H9 (cell line): ENCODE measurements at regions not wholly inside any gene's neighbourhood (a gene's known extent, or its start where the extent isn't known, plus 50 kb on each side); places are given as distances from the start of the nearest gene placed in this dataset.

Source experiments
- DNase-seq: peaks from one replicate; pipeline ENCODE4 v3.0.0-alpha.2; 2017
- H2AFZ ChIP-seq: one replicate; pipeline ENCODE4 v1.6.1; 2013; ENCODE audit warnings: mild to moderate bottlenecking, low read length, control low read depth, moderate library complexity
- H2AK5ac ChIP-seq: 2 replicates; pipeline ENCODE4 v1.6.1; 2013; ENCODE audit warnings: low read length, control low read depth, mixed read lengths; ENCODE audit not compliant: insufficient read length
- H2BK120ac ChIP-seq: one replicate; pipeline ENCODE4 v1.6.1; 2013; ENCODE audit warnings: low read depth, mild to moderate bottlenecking, low read length, control low read depth, inconsistent platforms; ENCODE audit not compliant: poor library complexity, severe bottlenecking
- H2BK12ac ChIP-seq: 2 replicates; pipeline ENCODE4 v1.6.1; 2013; ENCODE audit warnings: low read length, control low read depth, mixed read lengths, low read depth; ENCODE audit not compliant: insufficient read length
- H2BK15ac ChIP-seq: 2 replicates; pipeline ENCODE4 v1.6.1; 2013; ENCODE audit warnings: low read depth, low read length, control low read depth
- H2BK20ac ChIP-seq: one replicate; pipeline ENCODE4 v1.6.1; 2013; ENCODE audit warnings: low read depth, mild to moderate bottlenecking, low read length, control low read depth, inconsistent platforms; ENCODE audit not compliant: poor library complexity, severe bottlenecking
- H2BK5ac ChIP-seq: 2 replicates; pipeline ENCODE4 v1.6.1; 2013; ENCODE audit warnings: low read length, control low read depth, mixed read lengths; ENCODE audit not compliant: insufficient read length
- H3K14ac ChIP-seq: 2 replicates; pipeline ENCODE4 v1.6.1; 2013; ENCODE audit warnings: low read length, control low read depth; ENCODE audit not compliant: insufficient read depth
- H3K18ac ChIP-seq: 2 replicates; pipeline ENCODE4 v1.6.1; 2013; ENCODE audit warnings: low read depth, mild to moderate bottlenecking, mixed read lengths, low read length, control low read depth; ENCODE audit not compliant: insufficient read length
- H3K23ac ChIP-seq: 2 replicates; pipeline ENCODE4 v1.6.1; 2013; ENCODE audit warnings: low read length, control low read depth, mixed read lengths, low read depth; ENCODE audit not compliant: insufficient read length
- H3K23me2 ChIP-seq: 2 replicates; pipeline ENCODE4 v1.6.1; 2013; ENCODE audit warnings: low read depth, mild to moderate bottlenecking, mixed read lengths, low read length, control low read depth; ENCODE audit not compliant: insufficient read length, poor library complexity, severe bottlenecking
- H3K27ac ChIP-seq: 2 replicates; pipeline ENCODE4 v1.5.1; 2013; ENCODE audit warnings: low read length, control low read depth, mixed read lengths, low read depth; ENCODE audit not compliant: insufficient read length
- H3K27me3 ChIP-seq: 2 replicates; pipeline ENCODE4 v1.6.1; 2013; ENCODE audit warnings: low read length, control low read depth, inconsistent platforms; ENCODE audit not compliant: insufficient read depth
- H3K4ac ChIP-seq: 2 replicates; pipeline ENCODE4 v1.6.1; 2013; ENCODE audit warnings: low read depth, mild to moderate bottlenecking, control low read depth, inconsistent platforms, low read length, moderate library complexity
- H3K4me1 ChIP-seq: 2 replicates; pipeline ENCODE4 v1.6.1; 2013; ENCODE audit warnings: low read length, control low read depth, inconsistent platforms; ENCODE audit not compliant: insufficient read depth
- H3K4me2 ChIP-seq: 2 replicates; pipeline ENCODE4 v1.6.1; 2013; ENCODE audit warnings: low read length, control low read depth, mixed read lengths; ENCODE audit not compliant: insufficient read length, insufficient read depth
- H3K56ac ChIP-seq: 2 replicates; pipeline ENCODE4 v1.6.1; 2013; ENCODE audit warnings: low read depth, mild to moderate bottlenecking, mixed read lengths, low read length, control low read depth; ENCODE audit not compliant: insufficient read length
- H3K79me1 ChIP-seq: 2 replicates; pipeline ENCODE4 v1.6.1; 2013; ENCODE audit warnings: low read depth, mild to moderate bottlenecking, moderate library complexity, low read length, control low read depth, inconsistent platforms; ENCODE audit not compliant: insufficient read depth, poor library complexity, severe bottlenecking
- H3K79me2 ChIP-seq: 2 replicates; pipeline ENCODE4 v1.6.1; 2013; ENCODE audit warnings: low read length, control low read depth, inconsistent platforms; ENCODE audit not compliant: insufficient read depth
- H3K9ac ChIP-seq: 2 replicates; pipeline ENCODE4 v1.6.1; 2013; ENCODE audit warnings: low read length, control low read depth, mixed read lengths; ENCODE audit not compliant: insufficient read length; ENCODE audit errors: extremely low read depth
- H3K9me3 ChIP-seq: one replicate; pipeline ENCODE4 v1.6.1; 2013; ENCODE audit warnings: low read depth, low read length, inconsistent platforms; ENCODE audit not compliant: control insufficient read depth
- H3T11ph ChIP-seq: one replicate; pipeline ENCODE4 v1.6.1; 2013; ENCODE audit warnings: mild to moderate bottlenecking, low read length, control low read depth, inconsistent platforms
- H4K20me1 ChIP-seq: one replicate; pipeline ENCODE4 v1.6.1; 2013; ENCODE audit not compliant: control insufficient read depth, insufficient read length, insufficient read depth
- H4K5ac ChIP-seq: 2 replicates; pipeline ENCODE4 v1.6.1; 2013; ENCODE audit warnings: low read depth, mild to moderate bottlenecking, mixed read lengths, low read length, control low read depth; ENCODE audit not compliant: insufficient read length
- H4K8ac ChIP-seq: replicated peaks from 2 replicates; pipeline ENCODE4 v1.6.1; 2013; ENCODE audit warnings: low read length, control low read depth, mixed read lengths, low read depth; ENCODE audit not compliant: insufficient read length
- H4K91ac ChIP-seq: 2 replicates; pipeline ENCODE4 v1.6.1; 2013; ENCODE audit warnings: low read depth, mild to moderate bottlenecking, moderate library complexity, mixed read lengths, low read length, control low read depth; ENCODE audit not compliant: insufficient read length
- H3K27ac Mint-ChIP-seq, 3 experiments: 2 replicates in 2 of 3; 3 replicates in 1 of 3; pipeline ENCODE4 v1.8.0; 2020 to 2021; ENCODE audit warnings: mixed read lengths in 3 of 3, mild to moderate bottlenecking in 1 of 3, moderate library complexity in 1 of 3
- H3K27me3 Mint-ChIP-seq: 2 replicates; pipeline ENCODE4 v1.8.0; 2021; ENCODE audit warnings: low read depth, mild to moderate bottlenecking, moderate library complexity, mixed read lengths
- H3K36me3 Mint-ChIP-seq, 3 experiments: 2 replicates in 2 of 3; 3 replicates in 1 of 3; pipeline ENCODE4 v1.8.0; 2020 to 2021; ENCODE audit warnings: low read depth in 3 of 3, mixed read lengths in 3 of 3; ENCODE audit not compliant: insufficient read depth in 1 of 3
- H3K4me1 Mint-ChIP-seq, 2 experiments: 2 replicates each; pipeline ENCODE4 v1.8.0; 2020; ENCODE audit warnings: mixed read lengths in 2 of 2
- H3K4me3 Mint-ChIP-seq, 2 experiments: 2 replicates in 1 of 2; 3 replicates in 1 of 2; pipeline ENCODE4 v1.8.0; 2020 to 2021; ENCODE audit warnings: mild to moderate bottlenecking in 2 of 2, mixed read lengths in 2 of 2, moderate library complexity in 1 of 2
- H3K9me3 Mint-ChIP-seq, 2 experiments: 2 replicates in 1 of 2; 3 replicates in 1 of 2; pipeline ENCODE4 v1.8.0; 2020; ENCODE audit warnings: mild to moderate bottlenecking in 2 of 2, mixed read lengths in 2 of 2, moderate library complexity in 1 of 2
- CTCF ChIP-seq: fragments of 200-600 bp; sonication (generic); conservative IDR thresholded peaks from 3 replicates; pipeline ENCODE4 v1.8.0; 2021; ENCODE audit warnings: antibody characterized with exemption, mild to moderate bottlenecking
- WGBS: extraction: QIAGEN DNeasy Blood & Tissue Kit; methylation state at CpG from one replicate; pipeline ENCODE4 v1.1.7; 2013; ENCODE audit warnings: missing lambda C conversion rate, low lambda C conversion rate, mixed read lengths; ENCODE audit not compliant: insufficient read length; ENCODE audit errors: extremely low coverage; 5-methylcytosine and 5-hydroxymethylcytosine counted together

- no peak overlapping the region for H3K4me2 ChIP-seq
- no peak overlapping the region for H4K8ac ChIP-seq
- no peak overlapping the region for H4K5ac ChIP-seq
- no peak overlapping the region for H3K4ac ChIP-seq
- H3K23ac ChIP-seq = no peak overlapping the region
- WGBS = no CpG with 5 or more reads among the region's 4 CpGs
- H3K23me2 ChIP-seq = no peaks in the 10 kb centered on the region
- H2AFZ ChIP-seq = no peak overlapping the region
- no peak overlapping the region for H2BK20ac ChIP-seq
- H2BK15ac ChIP-seq = no peak overlapping the region
- no peak overlapping the region for H3K14ac ChIP-seq
- Mint-ChIP-seq H3K27ac (no peak overlapping the region), H3K27me3 (no peaks in the 10 kb centered on the region), H3K36me3 (peaks cover 0 to 2% (median 0%) of the 10 kb centered on the region in 3 experiments; a peak in 1 of 7 replicates), H3K4me1 (no peaks in the 10 kb centered on the region), H3K4me3 (no peak overlapping the region), H3K9me3 (peaks cover 2 to 6% of the 10 kb centered on the region in 2 experiments; a peak in 4 of 5 replicates)
- H4K91ac ChIP-seq = no peak overlapping the region
- H3K4me1 ChIP-seq = no peaks in the 10 kb centered on the region
- no peaks in the 10 kb centered on the region for H4K20me1 ChIP-seq
- no peaks in the 10 kb centered on the region for H3K27me3 ChIP-seq
- no peak for TF ChIP-seq CTCF
- H2BK120ac ChIP-seq = no peak overlapping the region
- no peak overlapping the region for H2BK5ac ChIP-seq
- H3K9ac ChIP-seq = no peak overlapping the region
- no peak overlapping the region for H3K18ac ChIP-seq
- H3K79me1 ChIP-seq = no peaks in the 10 kb centered on the region
- no peak overlapping the region for H3K27ac ChIP-seq
- H2AK5ac ChIP-seq = no peak overlapping the region
- H3K56ac ChIP-seq = no peak overlapping the region
- H3K9me3 ChIP-seq = no peaks in the 10 kb centered on the region
- no peak overlapping the region for H3T11ph ChIP-seq
- DNase-seq = no peak
- H2BK12ac ChIP-seq = no peak overlapping the region
- no peaks in the 10 kb centered on the region for H3K79me2 ChIP-seq
These were observed 390.6 kb upstream of the MARCKS start for GRCh38 chr6:113466526-113466925.
